NOMO-1 treated with DMSO at 0.1 percent for 48 hours (cell line): ENCODE measurements at regions not wholly inside any gene's neighbourhood (a gene's known extent, or its start where the extent isn't known, plus 50 kb on each side); places are given as distances from the start of the nearest gene placed in this dataset.
"Not testable (repeated sequence)": the region's sequence is repeated elsewhere in the genome, so short reads cannot be mapped to it uniquely, and the experiment has no call there.

ENCODE experiments used
- DNase-seq: peaks from one replicate; lab custom pipeline; 2025; ENCODE audit not compliant: unreplicated experiment; lab: John Stamatoyannopoulos, UW

- no peak for DNase-seq
These were observed 452.3 kb downstream of the HTR1B start for GRCh38 chr6:77010931-77011542.

- DNase-seq = no peak
These were observed 470.7 kb downstream of the HTR1B start for GRCh38 chr6:76992553-76992952.

GRCh38 chr6:76984572-76984971 lies 478.7 kb downstream of the HTR1B start:
- no peak for DNase-seq

GRCh38 chr6:76982476-76983199 lies 480.7 kb downstream of the HTR1B start:
- DNase-seq = no peak

GRCh38 chr6:76972474-76972873 lies 490.8 kb downstream of the HTR1B start:
- no peak for DNase-seq

- not testable (repeated sequence) for DNase-seq
These were observed 504.1 kb downstream of the HTR1B start for GRCh38 chr6:76959177-76959576.

GRCh38 chr6:76942203-76942966 lies 520.9 kb downstream of the HTR1B start:
- DNase-seq = no peak

- no peak for DNase-seq
These were observed 523.1 kb downstream of the HTR1B start for GRCh38 chr6:76940191-76940590.

- DNase-seq = no peak
These were observed 548.6 kb downstream of the HTR1B start for GRCh38 chr6:76914737-76915136.

GRCh38 chr6:76905541-76905940 lies 557.8 kb downstream of the HTR1B start:
- DNase-seq = not testable (repeated sequence)

- no peak for DNase-seq
These were observed 570.7 kb downstream of the HTR1B start for GRCh38 chr6:76892542-76892941.

GRCh38 chr6:76888351-76888750 lies 574.9 kb downstream of the HTR1B start:
- DNase-seq = no peak

GRCh38 chr6:76886900-76887299 lies 576.4 kb downstream of the HTR1B start:
- no peak for DNase-seq

- DNase-seq = no peak
These were observed 577.4 kb downstream of the HTR1B start for GRCh38 chr6:76885861-76886301.

GRCh38 chr6:76881414-76881813 lies 581.9 kb downstream of the HTR1B start:
- no peak for DNase-seq

- no peak for DNase-seq
These were observed 586.3 kb downstream of the HTR1B start for GRCh38 chr6:76876922-76877553.

GRCh38 chr6:76876430-76876829 lies 586.9 kb downstream of the HTR1B start:
- not testable (repeated sequence) for DNase-seq

- no peak for DNase-seq
These were observed 596.1 kb downstream of the HTR1B start for GRCh38 chr6:76867182-76867581.

- DNase-seq = no peak
These were observed 597.0 kb downstream of the HTR1B start for GRCh38 chr6:76866091-76866915.

GRCh38 chr6:76862936-76863335 lies 600.4 kb downstream of the HTR1B start:
- DNase-seq = no peak

GRCh38 chr6:76861403-76861802 lies 601.9 kb downstream of the HTR1B start:
- DNase-seq = peak; percentile 4
